HepG2 (cell line): ENCODE measurements at regions not wholly inside any gene's neighbourhood (a gene's known extent, or its start where the extent isn't known, plus 50 kb on each side); places are given as distances from the start of the nearest gene placed in this dataset.

Experiments used
- ATAC-seq: fragments of 200-7000 bp; cut with Tn5 transposase; 3 replicates; pipeline ENCODE4 v1.9.1; 2020; ENCODE audit warnings: mild to moderate bottlenecking, moderate library complexity
- BruUV-seq: library from RNA; stranded (reverse); fragments of 400-500 nt; replicated peaks from 2 replicates; lab custom pipeline; 2021; lab: Mats Ljungman, UMichigan
- CTCF ChIA-PET: fragments of 300-600 bp; formaldehyde crosslinking; extraction: SDS; loops from one replicate; lab custom pipeline; 2021; ENCODE audit warnings: low total read pairs, inconsistent platforms, low intra/inter-chr PET ratio; lab: Yijun Ruan, JAX
- POLR2A ChIA-PET: fragments of 350-600 bp; sonication (Branson Sonifier 250); formaldehyde crosslinking; loops from one replicate; lab custom pipeline; 2020; ENCODE audit warnings: antibody characterized with exemption, inconsistent platforms; lab: Yijun Ruan, JAX
- DNase-seq: peaks from one replicate; pipeline ENCODE4 v3.0.0-alpha.2; 2015; ENCODE audit warnings: low spot score
- FAIRE-seq: peaks from 3 replicates; lab custom pipeline; 2011; peaks lifted over from hg19 to GRCh38; lab: Jason Lieb, UNC
- H2AFZ ChIP-seq: one replicate; pipeline ENCODE4 v1.6.1; 2011; ENCODE audit warnings: low read length, inconsistent platforms
- H3K27ac ChIP-seq: fragments of 300-600 bp; 3 replicates; pipeline ENCODE4 v1.8.0; 2011; ENCODE audit warnings: mixed run types, mild to moderate bottlenecking, mixed read lengths, low read length, inconsistent platforms; ENCODE audit not compliant: insufficient read depth; ENCODE audit errors: extremely low read length
- H3K27me3 ChIP-seq, 2 experiments: fragments of 200-600 bp in 1 of 2; 2 replicates in 1 of 2; 3 replicates in 1 of 2; pipeline versions ENCODE4 v1.6.0 to v1.8.0; 2011; ENCODE audit warnings: low read length in 2 of 2, mild to moderate bottlenecking in 2 of 2, moderate library complexity in 2 of 2, inconsistent platforms in 1 of 2; ENCODE audit not compliant: insufficient read depth in 2 of 2, control insufficient read depth in 1 of 2
- H3K36me3 ChIP-seq, 2 experiments: fragments of 200-600 bp in 1 of 2; replicated peaks in 1 of 2; 2 replicates in 1 of 2; 3 replicates in 1 of 2; pipeline versions ENCODE4 v1.5.1 to v1.8.0; 2011; ENCODE audit warnings: low read length in 2 of 2, inconsistent platforms in 1 of 2; ENCODE audit not compliant: insufficient read depth in 2 of 2, control insufficient read depth in 1 of 2
- H3K4me1 ChIP-seq: 2 replicates; pipeline ENCODE4 v1.5.1; 2012; ENCODE audit warnings: low read length, inconsistent platforms; ENCODE audit not compliant: insufficient read depth
- H3K4me2 ChIP-seq: 2 replicates; pipeline ENCODE4 v1.6.0; 2011; ENCODE audit warnings: low read depth, low read length, inconsistent platforms
- H3K4me3 ChIP-seq, 3 experiments: fragments of 200-600 bp in 1 of 3; sonication (generic), shearing (Covaris generic) in 1 of 3; replicated peaks in 1 of 3; 2 replicates each; pipeline ENCODE4 v1.5.1; 2011 to 2016; ENCODE audit warnings: low read length in 3 of 3, inconsistent platforms in 2 of 3, low read depth in 2 of 3, mild to moderate bottlenecking in 2 of 3, control low read depth in 1 of 3, mixed read lengths in 1 of 3; ENCODE audit not compliant: insufficient read depth in 1 of 3
- H3K79me2 ChIP-seq: one replicate; pipeline ENCODE4 v1.6.1; 2011; ENCODE audit warnings: low read length, inconsistent platforms; ENCODE audit not compliant: insufficient read depth
- H3K9ac ChIP-seq: 2 replicates; pipeline ENCODE4 v1.6.0; 2011; ENCODE audit warnings: mild to moderate bottlenecking, low read depth, low read length, inconsistent platforms; ENCODE audit not compliant: insufficient read depth
- H3K9me3 ChIP-seq: 2 replicates; pipeline ENCODE4 v1.5.1; 2012; ENCODE audit warnings: mild to moderate bottlenecking, low read length
- H4K20me1 ChIP-seq: 2 replicates; pipeline ENCODE4 v1.6.0; 2011; ENCODE audit warnings: inconsistent platforms, mild to moderate bottlenecking, low read length, moderate library complexity; ENCODE audit not compliant: insufficient read depth
- ARNT ChIP-seq: fragments of 450-650 bp; IDR thresholded peaks from 2 replicates; pipeline ENCODE4 v1.6.1; 2017
- BHLHE40 ChIP-seq: IDR thresholded peaks from 2 replicates; pipeline ENCODE4 v1.6.1; 2011; ENCODE audit warnings: low read length, improper control_type of control experiment
- DR1 ChIP-seq: sonication (generic); formaldehyde crosslinking; IDR thresholded peaks from 2 replicates; pipeline ENCODE4 v1.8.0; 2021; ENCODE audit warnings: mild to moderate bottlenecking, missing genetic modification reagents, inconsistent platforms
- KLF6 ChIP-seq: IDR thresholded peaks from 2 replicates; pipeline ENCODE4 v1.8.0; 2016; ENCODE audit warnings: missing biosample characterization, missing genetic modification reagents
- PAWR ChIP-seq: sonication (generic); formaldehyde crosslinking; IDR thresholded peaks from 2 replicates; pipeline ENCODE4 v1.4.0; 2020; ENCODE audit warnings: missing genetic modification reagents, mild to moderate bottlenecking, borderline replicate concordance
- TOE1 ChIP-seq: sonication (generic); formaldehyde crosslinking; IDR thresholded peaks from 2 replicates; pipeline ENCODE4 v1.4.0; 2020; ENCODE audit warnings: mild to moderate bottlenecking, missing genetic modification reagents
- ZBTB40 ChIP-seq, 2 experiments: fragments of 450-650 bp in 1 of 2; sonication (generic) in 1 of 2; formaldehyde crosslinking in 1 of 2; IDR thresholded peaks; 2 replicates each; pipeline versions ENCODE4 v1.6.1 to v1.8.0; 2016 to 2022; ENCODE audit warnings: antibody characterized with exemption in 1 of 2, mild to moderate bottlenecking in 1 of 2, missing genetic modification reagents in 1 of 2
- ZFP36 ChIP-seq: fragments of 150-350 bp; IDR thresholded peaks from 2 replicates; pipeline ENCODE4 v1.6.1; 2018; ENCODE audit warnings: borderline replicate concordance, low read length, low read depth; ENCODE audit not compliant: partially characterized antibody
- ZNF512B ChIP-seq: sonication (generic); formaldehyde crosslinking; IDR thresholded peaks from 2 replicates; pipeline ENCODE4 v1.5.1; 2020; ENCODE audit warnings: missing genetic modification reagents, mild to moderate bottlenecking, borderline replicate concordance
- ZNF691 ChIP-seq: sonication (generic); formaldehyde crosslinking; IDR thresholded peaks from 2 replicates; pipeline ENCODE4 v1.4.0; 2020; ENCODE audit warnings: missing genetic modification reagents, low read depth, mild to moderate bottlenecking, borderline replicate concordance
- WGBS: methylation state at CpG from one replicate; pipeline ENCODE4 v1.1.6; 2017; ENCODE audit warnings: low lambda C conversion rate; 5-methylcytosine and 5-hydroxymethylcytosine counted together
- in situ Hi-C: cut with HindIII; loops from 2 replicates; pipeline ENCODE4 v1.10.0; 2017; ENCODE audit warnings: low pct_unique_long_range_greater_than_20kb; ENCODE audit not compliant: extremely low pct_ligation_motif_present
- intact Hi-C: fragments of 100-400 bp; cut with micrococcal nuclease; formaldehyde crosslinking; loops from one replicate; pipeline ENCODE4 v1.10.0; 2022; ENCODE audit not compliant: unreplicated experiment

GRCh38 chr18:55158570-55158969 lies 199.3 kb upstream of the CCDC68 start:
- WGBS: 30% methylated on average over 4 of the region's 4 CpGs
- intact Hi-C loops (no loop called here), in situ Hi-C loops (no loop called here)
- H3K36me3 ChIP-seq: no peaks in the 10 kb centered on the region
- BruUV-seq: no TSS peak
- H3K9ac ChIP-seq: no peak overlapping the region
- ChIA-PET POLR2A (no interaction called here), CTCF (no interaction called here)
- H3K9me3 ChIP-seq: no peaks in the 10 kb centered on the region
- no peak overlapping the region for H3K4me3 ChIP-seq
- DNase-seq (no peak), ATAC-seq (no peak), FAIRE-seq (no peak)
- H3K4me1 ChIP-seq: no peaks in the 10 kb centered on the region
- H4K20me1 ChIP-seq: no peaks in the 10 kb centered on the region
- no peak overlapping the region for H3K27ac ChIP-seq
- no peak overlapping the region for H2AFZ ChIP-seq
- H3K4me2 ChIP-seq: no peak overlapping the region
- no peaks in the 10 kb centered on the region for H3K79me2 ChIP-seq
- no peaks in the 10 kb centered on the region; a peak in 1 of 5 replicates for H3K27me3 ChIP-seq
- TF ChIP-seq ZNF512B (CRISPR knock-in tag): no peak
- TF ChIP-seq BHLHE40: no peak
- TF ChIP-seq ARNT: no peak
- TF ChIP-seq ZBTB40 (IDR thresholded peaks at IDR 0.05): no peak
- TF ChIP-seq ZBTB40 (CRISPR knock-in tag; IDR thresholded peaks at IDR 0.05): no peak
- no peak for TF ChIP-seq TOE1 (CRISPR knock-in tag)
- TF ChIP-seq DR1 (CRISPR knock-in tag): no peak
- TF ChIP-seq KLF6 (CRISPR knock-in tag): no peak
- no peak for TF ChIP-seq ZNF691 (CRISPR knock-in tag)
- TF ChIP-seq ZFP36: no peak
- TF ChIP-seq PAWR (CRISPR knock-in tag): no peak
